ENCODE measurements at regions not wholly inside any gene's neighbourhood (a gene's known extent, or its start where the extent isn't known, plus 50 kb on each side); places are given as distances from the start of the nearest gene placed in this dataset.

GRCh38 chr2:65489269-65489668 is 56.9 kb upstream of the SPRED2 start:
- 95% methylated on average over 4 of the region's 5 CpGs for WGBS (ENCODE audit: insufficient coverage)
- H3K4me1 Mint-ChIP-seq: no peaks in the 10 kb centered on the region
- H3K9me3 Mint-ChIP-seq (ENCODE audit: insufficient read depth): peaks cover 4% of the 10 kb centered on the region
- no peak overlapping the region for H2AFZ ChIP-seq (ENCODE audit: insufficient read depth, low read depth, low read length, poor library complexity, severe bottlenecking)
- H3K36me3 ChIP-seq (replicated peaks in 1 of 2; ENCODE audit: control extremely low read depth in 1 of 2, control insufficient read depth in 1 of 2, extremely low read depth in 1 of 2, insufficient read depth in 2 of 2, low read length in 1 of 2): no peaks in the 10 kb centered on the region
- no peak for TF ChIP-seq CTCF (IDR thresholded peaks at IDR 0.05)
- TF ChIP-seq EZH2 (IDR thresholded peaks at IDR 0.05; ENCODE audit: borderline replicate concordance, insufficient read depth, low read depth, low read length, poor library complexity, severe bottlenecking): no peak
- no peak for ATAC-seq (ENCODE audit: low read depth)
- H3K4me3 ChIP-seq (ENCODE audit: control extremely low read depth in 1 of 5, extremely low read depth in 1 of 5, insufficient read depth in 1 of 5, low read depth in 2 of 5, low read length in 4 of 5): no peak overlapping the region
- peaks cover 0 to 14% (median 1%) of the 10 kb centered on the region in 4 experiments for H3K27me3 ChIP-seq (replicated peaks in 1 of 4; ENCODE audit: control extremely low read depth in 1 of 4, control insufficient read depth in 3 of 4, insufficient read depth in 4 of 4, low read length in 3 of 4)
- CTCF ChIA-PET: no interaction called here
- no peak overlapping the region for H3K27ac ChIP-seq (ENCODE audit: low read length in 2 of 2)
- H3K4me3 Mint-ChIP-seq: no peak overlapping the region
- no peaks in the 10 kb centered on the region for H4K20me1 ChIP-seq (ENCODE audit: control insufficient read depth, insufficient read depth, low read length, poor library complexity, severe bottlenecking)
- no peak overlapping the region for H3K4me2 ChIP-seq (replicated peaks; ENCODE audit: low read depth, low read length, poor library complexity, severe bottlenecking)
- intact Hi-C loops (cut with micrococcal nuclease): no loop called here
- POLR2A ChIA-PET: interaction anchor here (0.6 kb wide), 1 partner anchor 106 kb away, joined by 4 read pairs; no protein-coding TSS in a partner anchor
- H3K27me3 Mint-ChIP-seq: peaks cover 28% of the 10 kb centered on the region
- peaks cover 0 to 11% (median 0%) of the 10 kb centered on the region in 3 donors for H3K9me3 ChIP-seq (ENCODE audit: control extremely low read depth in 1 of 3, control insufficient read depth in 2 of 3, insufficient read depth in 1 of 3, low read length in 2 of 3)
- no peak for DNase-seq
- no peaks in the 10 kb centered on the region for H3K79me2 ChIP-seq (ENCODE audit: control insufficient read depth, insufficient read depth, low read length)
- H3K27ac Mint-ChIP-seq: no peak overlapping the region
- H3K9ac ChIP-seq (ENCODE audit: low read length): no peak overlapping the region
- H3K4me1 ChIP-seq (ENCODE audit: control insufficient read depth in 2 of 2, insufficient read depth in 2 of 2, low read length in 2 of 2): no peaks in the 10 kb centered on the region

- Histone ChIP-seq H3K27me3 (replicated peaks in 1 of 4; ENCODE audit: control extremely low read depth in 1 of 4, control insufficient read depth in 3 of 4, insufficient read depth in 4 of 4, low read length in 3 of 4) (peaks cover 0 to 14% (median 1%) of the 10 kb centered on the region in 4 experiments), H3K9ac (ENCODE audit: low read length) (no peak overlapping the region), H3K79me2 (ENCODE audit: control insufficient read depth, insufficient read depth, low read length) (no peaks in the 10 kb centered on the region), H4K20me1 (ENCODE audit: control insufficient read depth, insufficient read depth, low read length, poor library complexity, severe bottlenecking) (no peaks in the 10 kb centered on the region), H3K4me2 (replicated peaks; ENCODE audit: low read depth, low read length, poor library complexity, severe bottlenecking) (no peak overlapping the region), H3K4me1 (ENCODE audit: control insufficient read depth in 2 of 2, insufficient read depth in 2 of 2, low read length in 2 of 2) (no peaks in the 10 kb centered on the region), H3K4me3 (ENCODE audit: control extremely low read depth in 1 of 5, extremely low read depth in 1 of 5, insufficient read depth in 1 of 5, low read depth in 2 of 5, low read length in 4 of 5) (no peak overlapping the region), H3K36me3 (replicated peaks in 1 of 2; ENCODE audit: control extremely low read depth in 1 of 2, control insufficient read depth in 1 of 2, extremely low read depth in 1 of 2, insufficient read depth in 2 of 2, low read length in 1 of 2) (no peaks in the 10 kb centered on the region), H3K9me3 (ENCODE audit: control extremely low read depth in 1 of 3, control insufficient read depth in 2 of 3, insufficient read depth in 1 of 3, low read length in 2 of 3) (peaks cover 0 to 11% (median 0%) of the 10 kb centered on the region in 3 donors), H3K27ac (ENCODE audit: low read length in 2 of 2) (no peak overlapping the region), H2AFZ (ENCODE audit: insufficient read depth, low read depth, low read length, poor library complexity, severe bottlenecking) (no peak overlapping the region)
- ATAC-seq (ENCODE audit: low read depth) (no peak), DNase-seq (no peak)
- no peak overlapping the region for H3K27ac Mint-ChIP-seq
- CTCF ChIA-PET: interaction anchor here (0.6 to 1.1 kb wide), 2 partner anchors 11 to 471 kb away, joined by 3 to 4 read pairs; no protein-coding TSS in a partner anchor
- no peak overlapping the region for H3K4me3 Mint-ChIP-seq
- H3K9me3 Mint-ChIP-seq (ENCODE audit: insufficient read depth): peaks cover 4% of the 10 kb centered on the region
- intact Hi-C loops (cut with micrococcal nuclease): no loop called here
- H3K27me3 Mint-ChIP-seq: peaks cover 34% of the 10 kb centered on the region
- H3K4me1 Mint-ChIP-seq: no peaks in the 10 kb centered on the region
- TF ChIP-seq CTCF (IDR thresholded peaks at IDR 0.05): no peak
- TF ChIP-seq EZH2 (IDR thresholded peaks at IDR 0.05; ENCODE audit: borderline replicate concordance, insufficient read depth, low read depth, low read length, poor library complexity, severe bottlenecking): no peak
- WGBS (ENCODE audit: insufficient coverage): 80% methylated on average over 3 of the region's 3 CpGs
- POLR2A ChIA-PET: no interaction called here
Measured at GRCh38 chr2:65488527-65488926, 56.1 kb upstream of the SPRED2 start.

All from B cell (primary cell).